ENCODE measurements at regions not wholly inside any gene's neighbourhood (a gene's known extent, or its start where the extent isn't known, plus 50 kb on each side); places are given as distances from the start of the nearest gene placed in this dataset.

GRCh38 chr2:228866044-228866443 is 405.0 kb downstream of the PID1 start:
- Histone ChIP-seq H3K9me3 (ENCODE audit: control insufficient read depth in 2 of 2, low read length in 2 of 2) (no peaks in the 10 kb centered on the region), H3K36me3 (ENCODE audit: control insufficient read depth in 2 of 2, insufficient read depth in 2 of 2, low read length in 2 of 2) (no peaks in the 10 kb centered on the region), H3K4me3 (ENCODE audit: low read length in 2 of 2) (no peak overlapping the region), H3K4me1 (ENCODE audit: control insufficient read depth in 2 of 2, insufficient read depth in 2 of 2, low read length in 2 of 2) (no peaks in the 10 kb centered on the region), H3K27ac (ENCODE audit: low read depth in 2 of 2, low read length in 2 of 2) (no peak overlapping the region), H3K9ac (ENCODE audit: low read depth in 1 of 2, low read length in 2 of 2) (no peak overlapping the region), H3K27me3 (ENCODE audit: control insufficient read depth in 2 of 2, insufficient read depth in 2 of 2, low read length in 2 of 2) (no peaks in the 10 kb centered on the region)

- H3K9me3 ChIP-seq (ENCODE audit: control insufficient read depth in 2 of 2, low read length in 2 of 2) = no peaks in the 10 kb centered on the region
- H3K36me3 ChIP-seq (ENCODE audit: control insufficient read depth in 2 of 2, insufficient read depth in 2 of 2, low read length in 2 of 2) = no peaks in the 10 kb centered on the region
- no peaks in the 10 kb centered on the region for H3K27me3 ChIP-seq (ENCODE audit: control insufficient read depth in 2 of 2, insufficient read depth in 2 of 2, low read length in 2 of 2)
- H3K9ac ChIP-seq (ENCODE audit: low read depth in 1 of 2, low read length in 2 of 2) = no peak overlapping the region
- H3K4me1 ChIP-seq (ENCODE audit: control insufficient read depth in 2 of 2, insufficient read depth in 2 of 2, low read length in 2 of 2) = no peaks in the 10 kb centered on the region
- no peak overlapping the region for H3K4me3 ChIP-seq (ENCODE audit: low read length in 2 of 2)
- H3K27ac ChIP-seq (ENCODE audit: low read depth in 2 of 2, low read length in 2 of 2) = no peak overlapping the region
Observed at GRCh38 chr2:228864131-228864530, 407.0 kb downstream of the PID1 start.

DNA sequence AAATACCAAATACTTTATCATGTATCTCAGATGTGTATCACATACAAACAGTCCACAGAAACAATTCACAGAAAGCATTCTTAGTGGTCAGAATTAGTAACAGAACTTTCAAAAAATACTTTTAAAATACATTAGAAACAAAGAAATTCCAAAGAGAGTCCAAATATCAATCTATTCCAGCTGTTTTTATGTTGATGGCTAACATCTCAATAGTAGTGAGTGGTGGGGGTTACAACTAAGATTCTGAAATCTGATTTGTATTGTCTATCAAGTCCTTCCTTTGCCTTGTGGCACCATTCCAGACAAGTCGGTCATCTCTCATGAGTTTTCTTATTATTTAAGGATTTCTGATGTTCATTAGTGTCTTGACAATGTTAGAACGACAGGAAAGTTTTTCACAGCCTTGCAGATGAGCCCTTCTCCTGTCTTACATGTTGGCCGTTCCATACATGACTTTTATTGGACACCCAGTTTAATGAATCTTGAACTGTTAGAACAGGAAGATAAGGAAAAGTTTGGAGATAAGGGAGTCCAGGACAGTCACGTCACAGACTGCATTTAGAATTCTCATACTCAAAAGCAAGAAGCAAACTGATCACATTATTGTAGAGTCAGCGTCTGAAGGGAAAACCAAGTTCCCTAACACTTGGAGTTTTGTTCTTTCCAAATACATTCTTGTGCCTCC is 410.3 kb downstream of the PID1 start:
- Histone ChIP-seq H3K4me1 (ENCODE audit: control insufficient read depth in 2 of 2, insufficient read depth in 2 of 2, low read length in 2 of 2) (no peaks in the 10 kb centered on the region), H3K9ac (ENCODE audit: low read depth in 1 of 2, low read length in 2 of 2) (no peak overlapping the region), H3K27ac (ENCODE audit: low read depth in 2 of 2, low read length in 2 of 2) (no peak overlapping the region), H3K36me3 (ENCODE audit: control insufficient read depth in 2 of 2, insufficient read depth in 2 of 2, low read length in 2 of 2) (no peaks in the 10 kb centered on the region), H3K9me3 (ENCODE audit: control insufficient read depth in 2 of 2, low read length in 2 of 2) (no peaks in the 10 kb centered on the region), H3K4me3 (ENCODE audit: low read length in 2 of 2) (no peak overlapping the region), H3K27me3 (ENCODE audit: control insufficient read depth in 2 of 2, insufficient read depth in 2 of 2, low read length in 2 of 2) (no peaks in the 10 kb centered on the region)

GRCh38 chr2:228853151-228853550 is 417.9 kb downstream of the PID1 start:
- Histone ChIP-seq H3K9ac (ENCODE audit: low read depth in 1 of 2, low read length in 2 of 2) (no peak overlapping the region), H3K9me3 (ENCODE audit: control insufficient read depth in 2 of 2, low read length in 2 of 2) (no peaks in the 10 kb centered on the region), H3K27me3 (ENCODE audit: control insufficient read depth in 2 of 2, insufficient read depth in 2 of 2, low read length in 2 of 2) (no peaks in the 10 kb centered on the region)

DNA sequence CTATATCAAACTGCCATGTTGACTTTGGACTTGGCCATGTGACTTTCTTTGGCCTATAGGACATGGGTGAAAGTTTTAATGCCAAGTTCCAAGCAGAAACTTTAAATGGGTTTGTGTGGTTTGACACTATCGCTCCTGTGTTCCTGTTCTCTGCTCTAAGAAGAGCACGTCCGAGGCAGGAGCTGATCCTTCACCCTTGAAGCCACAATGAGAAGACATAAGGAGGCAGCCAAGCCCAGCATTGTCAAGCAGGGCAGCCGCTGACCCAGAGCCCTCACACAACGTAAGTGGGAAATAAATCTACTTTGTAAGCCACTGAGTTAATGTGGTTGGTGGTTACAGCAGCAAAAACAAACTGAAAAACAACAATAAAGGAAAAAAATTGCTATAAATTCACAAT is 422.4 kb downstream of the PID1 start:
- no peak overlapping the region for H3K27ac ChIP-seq (ENCODE audit: low read depth in 2 of 2, low read length in 2 of 2)
- H3K9ac ChIP-seq (ENCODE audit: low read depth in 1 of 2, low read length in 2 of 2) = no peak overlapping the region
- no peaks in the 10 kb centered on the region for H3K9me3 ChIP-seq (ENCODE audit: control insufficient read depth in 2 of 2, low read length in 2 of 2)
- H3K27me3 ChIP-seq (ENCODE audit: control insufficient read depth in 2 of 2, insufficient read depth in 2 of 2, low read length in 2 of 2) = no peaks in the 10 kb centered on the region
- no peaks in the 10 kb centered on the region for H3K36me3 ChIP-seq (ENCODE audit: control insufficient read depth in 2 of 2, insufficient read depth in 2 of 2, low read length in 2 of 2)
- H3K4me1 ChIP-seq (ENCODE audit: control insufficient read depth in 2 of 2, insufficient read depth in 2 of 2, low read length in 2 of 2) = no peaks in the 10 kb centered on the region
- no peak overlapping the region for H3K4me3 ChIP-seq (ENCODE audit: low read length in 2 of 2)

More at GRCh38 chr2:228853151-228853550, 417.9 kb downstream of the PID1 start:
- Histone ChIP-seq H3K36me3 (ENCODE audit: control insufficient read depth in 2 of 2, insufficient read depth in 2 of 2, low read length in 2 of 2) (no peaks in the 10 kb centered on the region), H3K4me3 (ENCODE audit: low read length in 2 of 2) (no peak overlapping the region), H3K4me1 (ENCODE audit: control insufficient read depth in 2 of 2, insufficient read depth in 2 of 2, low read length in 2 of 2) (no peaks in the 10 kb centered on the region), H3K27ac (ENCODE audit: low read depth in 2 of 2, low read length in 2 of 2) (no peak overlapping the region)

- Histone ChIP-seq H3K36me3 (ENCODE audit: control insufficient read depth in 2 of 2, insufficient read depth in 2 of 2, low read length in 2 of 2) (no peaks in the 10 kb centered on the region), H3K27ac (ENCODE audit: low read depth in 2 of 2, low read length in 2 of 2) (no peak overlapping the region), H3K27me3 (ENCODE audit: control insufficient read depth in 2 of 2, insufficient read depth in 2 of 2, low read length in 2 of 2) (no peaks in the 10 kb centered on the region), H3K4me3 (ENCODE audit: low read length in 2 of 2) (no peak overlapping the region), H3K9ac (ENCODE audit: low read depth in 1 of 2, low read length in 2 of 2) (no peak overlapping the region), H3K4me1 (ENCODE audit: control insufficient read depth in 2 of 2, insufficient read depth in 2 of 2, low read length in 2 of 2) (no peaks in the 10 kb centered on the region), H3K9me3 (ENCODE audit: control insufficient read depth in 2 of 2, low read length in 2 of 2) (no peaks in the 10 kb centered on the region)
Observed at GRCh38 chr2:228847684-228848083, 423.4 kb downstream of the PID1 start.

DNA sequence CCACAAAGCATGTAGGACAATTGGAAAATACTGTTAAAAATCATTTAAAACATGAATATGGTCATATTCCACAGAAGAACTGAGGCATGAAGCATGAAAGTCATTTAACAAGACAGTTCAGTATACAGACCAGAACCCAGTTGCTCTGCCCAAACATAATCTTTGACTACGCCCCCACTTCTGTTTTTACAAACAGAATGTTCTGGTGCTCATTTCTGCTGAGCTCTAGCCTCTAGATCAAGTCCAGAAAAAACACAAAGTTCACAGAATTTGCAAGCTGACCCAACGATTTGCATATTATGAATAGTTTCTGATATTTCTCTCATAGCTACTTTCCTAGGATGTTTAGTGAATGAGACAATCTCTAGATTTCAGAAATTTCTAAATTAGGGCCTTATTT is 424.9 kb downstream of the PID1 start:
- no peaks in the 10 kb centered on the region for H3K36me3 ChIP-seq (ENCODE audit: control insufficient read depth in 2 of 2, insufficient read depth in 2 of 2, low read length in 2 of 2)
- no peaks in the 10 kb centered on the region for H3K4me1 ChIP-seq (ENCODE audit: control insufficient read depth in 2 of 2, insufficient read depth in 2 of 2, low read length in 2 of 2)
- no peaks in the 10 kb centered on the region for H3K9me3 ChIP-seq (ENCODE audit: control insufficient read depth in 2 of 2, low read length in 2 of 2)
- H3K4me3 ChIP-seq (ENCODE audit: low read length in 2 of 2) = no peak overlapping the region
- no peak overlapping the region for H3K9ac ChIP-seq (ENCODE audit: low read depth in 1 of 2, low read length in 2 of 2)
- H3K27me3 ChIP-seq (ENCODE audit: control insufficient read depth in 2 of 2, insufficient read depth in 2 of 2, low read length in 2 of 2) = no peaks in the 10 kb centered on the region
- H3K27ac ChIP-seq (ENCODE audit: low read depth in 2 of 2, low read length in 2 of 2) = no peak overlapping the region

DNA sequence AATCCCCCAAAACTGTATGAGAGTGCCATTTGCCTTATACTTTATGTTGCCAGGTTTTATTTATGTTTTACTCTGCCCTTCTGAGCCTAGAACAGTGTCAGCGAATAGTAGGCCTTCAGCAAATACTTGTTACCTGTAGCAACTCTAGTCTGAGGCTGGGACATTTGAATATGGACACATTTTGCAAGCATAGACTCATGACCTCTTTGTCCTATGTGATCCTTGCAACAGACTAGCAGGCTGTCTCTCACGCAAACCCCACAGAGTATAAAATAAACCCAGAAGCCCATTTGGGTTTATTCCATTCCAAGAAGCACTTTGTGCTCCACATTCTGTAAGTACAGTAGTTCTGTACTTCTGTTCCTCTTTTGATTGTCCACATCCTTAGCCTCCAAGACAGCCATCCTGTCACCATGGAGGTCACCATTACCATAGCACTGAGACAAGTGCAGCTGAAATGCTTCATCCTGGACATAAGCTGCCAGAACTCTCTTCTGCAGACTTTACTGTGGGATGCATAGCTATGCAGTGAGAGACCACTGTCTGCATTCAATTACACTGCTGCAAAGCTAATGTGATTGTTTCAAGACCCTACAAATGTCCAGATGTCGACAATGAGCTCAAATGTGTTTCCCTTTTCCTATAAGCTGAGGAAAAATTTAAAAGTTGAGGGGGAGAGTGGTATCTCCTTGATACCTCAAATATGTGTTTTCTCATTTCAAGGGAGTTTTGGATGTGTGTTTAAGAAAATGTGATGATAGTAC is 425.7 kb downstream of the PID1 start:
- Histone ChIP-seq H3K4me3 (ENCODE audit: low read length in 2 of 2) (no peak overlapping the region), H3K36me3 (ENCODE audit: control insufficient read depth in 2 of 2, insufficient read depth in 2 of 2, low read length in 2 of 2) (no peaks in the 10 kb centered on the region), H3K4me1 (ENCODE audit: control insufficient read depth in 2 of 2, insufficient read depth in 2 of 2, low read length in 2 of 2) (no peaks in the 10 kb centered on the region), H3K27me3 (ENCODE audit: control insufficient read depth in 2 of 2, insufficient read depth in 2 of 2, low read length in 2 of 2) (no peaks in the 10 kb centered on the region), H3K27ac (ENCODE audit: low read depth in 2 of 2, low read length in 2 of 2) (no peak overlapping the region), H3K9me3 (ENCODE audit: control insufficient read depth in 2 of 2, low read length in 2 of 2) (no peaks in the 10 kb centered on the region), H3K9ac (ENCODE audit: low read depth in 1 of 2, low read length in 2 of 2) (no peak overlapping the region)

- Histone ChIP-seq H3K27me3 (ENCODE audit: control insufficient read depth in 2 of 2, insufficient read depth in 2 of 2, low read length in 2 of 2) (no peaks in the 10 kb centered on the region), H3K27ac (ENCODE audit: low read depth in 2 of 2, low read length in 2 of 2) (no peak overlapping the region), H3K9ac (ENCODE audit: low read depth in 1 of 2, low read length in 2 of 2) (no peak overlapping the region), H3K9me3 (ENCODE audit: control insufficient read depth in 2 of 2, low read length in 2 of 2) (no peaks in the 10 kb centered on the region), H3K36me3 (ENCODE audit: control insufficient read depth in 2 of 2, insufficient read depth in 2 of 2, low read length in 2 of 2) (no peaks in the 10 kb centered on the region), H3K4me1 (ENCODE audit: control insufficient read depth in 2 of 2, insufficient read depth in 2 of 2, low read length in 2 of 2) (no peaks in the 10 kb centered on the region), H3K4me3 (ENCODE audit: low read length in 2 of 2) (no peak overlapping the region)
Observed at GRCh38 chr2:228841877-228842276, 429.2 kb downstream of the PID1 start.

DNA sequence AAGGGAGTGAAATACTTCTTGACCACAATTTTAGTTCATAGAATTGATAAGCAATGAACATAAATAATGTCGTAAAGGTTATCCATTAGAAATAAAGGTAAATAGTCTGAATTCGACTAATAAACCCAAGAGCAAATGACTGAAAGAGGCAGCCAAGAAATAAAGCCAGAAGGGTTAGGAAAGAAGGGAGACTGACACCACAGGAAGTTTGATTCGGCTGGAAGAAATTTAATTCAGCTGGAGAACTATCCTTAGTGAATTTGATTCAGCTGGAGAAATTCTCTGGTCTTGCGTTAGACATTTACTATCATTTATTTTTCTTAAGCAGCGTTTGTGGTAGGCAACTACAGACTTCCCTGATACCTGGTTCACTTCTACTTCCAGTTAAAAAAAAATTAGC is 429.6 kb downstream of the PID1 start:
- H3K9me3 ChIP-seq (ENCODE audit: control insufficient read depth in 2 of 2, low read length in 2 of 2) = no peaks in the 10 kb centered on the region

More for the DNA sequence above, 429.6 kb downstream of the PID1 start:
- H3K9ac ChIP-seq (ENCODE audit: low read depth in 1 of 2, low read length in 2 of 2) = no peak overlapping the region
- no peaks in the 10 kb centered on the region for H3K36me3 ChIP-seq (ENCODE audit: control insufficient read depth in 2 of 2, insufficient read depth in 2 of 2, low read length in 2 of 2)
- H3K4me3 ChIP-seq (ENCODE audit: low read length in 2 of 2) = no peak overlapping the region
- no peak overlapping the region for H3K27ac ChIP-seq (ENCODE audit: low read depth in 2 of 2, low read length in 2 of 2)
- H3K4me1 ChIP-seq (ENCODE audit: control insufficient read depth in 2 of 2, insufficient read depth in 2 of 2, low read length in 2 of 2) = no peaks in the 10 kb centered on the region
- H3K27me3 ChIP-seq (ENCODE audit: control insufficient read depth in 2 of 2, insufficient read depth in 2 of 2, low read length in 2 of 2) = no peaks in the 10 kb centered on the region

All from mucosa of rectum (tissue), 2 donors.